ENCODE measurements at regions not wholly inside any gene's neighbourhood (a gene's known extent, or its start where the extent isn't known, plus 50 kb on each side); places are given as distances from the start of the nearest gene placed in this dataset.

GRCh38 chr3:107236655-107237337, 140.4 kb upstream of the CCDC54 start:
- TF ChIP-seq CTCF (conservative IDR thresholded peaks at IDR 0.05; ENCODE audit: low read depth in 2 of 2), result no peak
- no peak for TF ChIP-seq POLR2AphosphoS5 (IDR thresholded peaks at IDR 0.05; ENCODE audit: low read depth)
- no peak for TF ChIP-seq EZH2phosphoT487 (IDR thresholded peaks at IDR 0.05; ENCODE audit: unreplicated experiment)
- TF ChIP-seq EZH2 (IDR thresholded peaks at IDR 0.05; ENCODE audit: low read depth, unreplicated experiment), result no peak
- TF ChIP-seq JUNB (IDR thresholded peaks at IDR 0.05; ENCODE audit: unreplicated experiment), result no peak
- no peak for TF ChIP-seq REST (IDR thresholded peaks at IDR 0.05; ENCODE audit: unreplicated experiment)
- no peak for TF ChIP-seq NANOG (IDR thresholded peaks at IDR 0.05; ENCODE audit: borderline replicate concordance)
- no peak for TF ChIP-seq CREB1 (CRISPR knock-in tag; IDR thresholded peaks at IDR 0.05; ENCODE audit: low read depth)
- no peak for TF ChIP-seq ZNF114 (CRISPR knock-in tag; IDR thresholded peaks at IDR 0.05)
- TF ChIP-seq STAT1 (IDR thresholded peaks at IDR 0.05; ENCODE audit: unreplicated experiment), result no peak
- TF ChIP-seq ETS1 (IDR thresholded peaks at IDR 0.05), result no peak

Measured in GM23338 (cell line).